ENCODE measurements at regions not wholly inside any gene's neighbourhood (a gene's known extent, or its start where the extent isn't known, plus 50 kb on each side); places are given as distances from the start of the nearest gene placed in this dataset.
A peak's percentile ranks its signal among the peaks of the same experiment; 100 is the strongest.

DNA sequence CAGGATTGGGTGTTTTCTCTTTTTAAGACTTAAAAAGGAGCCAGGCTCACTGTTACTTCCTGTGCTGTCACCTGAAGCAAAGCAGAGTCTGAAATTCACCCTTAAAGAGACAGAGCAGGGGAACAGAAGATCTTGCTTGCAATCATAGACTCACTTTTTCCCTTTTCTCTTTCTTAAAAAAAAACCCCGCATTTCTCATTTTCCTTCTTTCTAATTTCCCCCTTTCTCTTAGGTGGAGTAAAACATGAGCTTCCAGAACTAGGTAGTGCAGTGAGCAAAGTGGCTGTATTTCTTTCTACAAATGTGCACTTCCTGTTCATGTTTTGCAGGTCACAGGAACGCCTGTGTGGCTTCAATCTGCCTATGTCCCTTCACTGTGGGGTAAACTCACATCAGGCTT is 381.2 kb downstream of the LPIN1 start:
- Histone ChIP-seq H3K9me3 (ENCODE audit: control extremely low read depth in 1 of 3, control insufficient read depth in 2 of 3, insufficient read depth in 1 of 3, low read length in 2 of 3) (peaks cover 0 to 4% (median 4%) of the 10 kb centered on the region in 3 donors), H3K27ac (ENCODE audit: low read length in 2 of 2) (peak overlapping the region in 1 of 2 donors; percentile 83), H3K36me3 (replicated peaks in 1 of 2; ENCODE audit: control extremely low read depth in 1 of 2, control insufficient read depth in 1 of 2, extremely low read depth in 1 of 2, insufficient read depth in 2 of 2, low read length in 1 of 2) (no peaks in the 10 kb centered on the region), H2AFZ (ENCODE audit: insufficient read depth, low read depth, low read length, poor library complexity, severe bottlenecking) (peak overlapping the region; percentile 62), H3K27me3 (replicated peaks in 1 of 4; ENCODE audit: control extremely low read depth in 1 of 4, control insufficient read depth in 3 of 4, insufficient read depth in 4 of 4, low read length in 3 of 4) (no peaks in the 10 kb centered on the region), H3K4me3 (ENCODE audit: control extremely low read depth in 1 of 5, extremely low read depth in 1 of 5, insufficient read depth in 1 of 5, low read depth in 2 of 5, low read length in 4 of 5) (peak overlapping the region in 3 of 5 experiments; percentile 21 to 34 (median 23)), H3K4me2 (replicated peaks; ENCODE audit: low read depth, low read length, poor library complexity, severe bottlenecking) (peak overlapping the region; percentile 70), H4K20me1 (ENCODE audit: control insufficient read depth, insufficient read depth, low read length, poor library complexity, severe bottlenecking) (no peaks in the 10 kb centered on the region), H3K9ac (ENCODE audit: low read length) (peak overlapping the region; percentile 24), H3K79me2 (ENCODE audit: control insufficient read depth, insufficient read depth, low read length) (no peaks in the 10 kb centered on the region), H3K4me1 (ENCODE audit: control insufficient read depth in 2 of 2, insufficient read depth in 2 of 2, low read length in 2 of 2) (peaks cover 54 to 59% of the 10 kb centered on the region in 2 donors)
- POLR2A ChIA-PET, result no interaction called here
- ATAC-seq (ENCODE audit: low read depth) (peak; percentile 66), DNase-seq (peak; percentile 38)
- Mint-ChIP-seq H3K27me3 (no peaks in the 10 kb centered on the region), H3K9me3 (ENCODE audit: insufficient read depth) (peaks cover 4% of the 10 kb centered on the region), H3K4me3 (peak overlapping the region; percentile 58), H3K4me1 (peaks cover 8% of the 10 kb centered on the region), H3K27ac (peak overlapping the region; percentile 55)
- intact Hi-C loops (cut with micrococcal nuclease), result loop anchor here (5.0 to 10.0 kb wide), 2 partner anchors 53 to 85 kb away; no protein-coding TSS in a partner anchor
- CTCF ChIA-PET, result interaction anchor here (0.6 kb wide), 1 partner anchor 265 kb away, joined by 4 read pairs; no protein-coding TSS in a partner anchor
- TF ChIP-seq, protein P1, sequence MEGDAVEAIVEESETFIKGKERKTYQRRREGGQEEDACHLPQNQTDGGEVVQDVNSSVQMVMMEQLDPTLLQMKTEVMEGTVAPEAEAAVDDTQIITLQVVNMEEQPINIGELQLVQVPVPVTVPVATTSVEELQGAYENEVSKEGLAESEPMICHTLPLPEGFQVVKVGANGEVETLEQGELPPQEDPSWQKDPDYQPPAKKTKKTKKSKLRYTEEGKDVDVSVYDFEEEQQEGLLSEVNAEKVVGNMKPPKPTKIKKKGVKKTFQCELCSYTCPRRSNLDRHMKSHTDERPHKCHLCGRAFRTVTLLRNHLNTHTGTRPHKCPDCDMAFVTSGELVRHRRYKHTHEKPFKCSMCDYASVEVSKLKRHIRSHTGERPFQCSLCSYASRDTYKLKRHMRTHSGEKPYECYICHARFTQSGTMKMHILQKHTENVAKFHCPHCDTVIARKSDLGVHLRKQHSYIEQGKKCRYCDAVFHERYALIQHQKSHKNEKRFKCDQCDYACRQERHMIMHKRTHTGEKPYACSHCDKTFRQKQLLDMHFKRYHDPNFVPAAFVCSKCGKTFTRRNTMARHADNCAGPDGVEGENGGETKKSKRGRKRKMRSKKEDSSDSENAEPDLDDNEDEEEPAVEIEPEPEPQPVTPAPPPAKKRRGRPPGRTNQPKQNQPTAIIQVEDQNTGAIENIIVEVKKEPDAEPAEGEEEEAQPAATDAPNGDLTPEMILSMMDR (IDR thresholded peaks at IDR 0.05), result no peak
- no peak for TF ChIP-seq EZH2 (IDR thresholded peaks at IDR 0.05; ENCODE audit: borderline replicate concordance, insufficient read depth, low read depth, low read length, poor library complexity, severe bottlenecking)
- 0% methylated on average over 1 of the region's 2 CpGs for WGBS (ENCODE audit: insufficient coverage)

DNA sequence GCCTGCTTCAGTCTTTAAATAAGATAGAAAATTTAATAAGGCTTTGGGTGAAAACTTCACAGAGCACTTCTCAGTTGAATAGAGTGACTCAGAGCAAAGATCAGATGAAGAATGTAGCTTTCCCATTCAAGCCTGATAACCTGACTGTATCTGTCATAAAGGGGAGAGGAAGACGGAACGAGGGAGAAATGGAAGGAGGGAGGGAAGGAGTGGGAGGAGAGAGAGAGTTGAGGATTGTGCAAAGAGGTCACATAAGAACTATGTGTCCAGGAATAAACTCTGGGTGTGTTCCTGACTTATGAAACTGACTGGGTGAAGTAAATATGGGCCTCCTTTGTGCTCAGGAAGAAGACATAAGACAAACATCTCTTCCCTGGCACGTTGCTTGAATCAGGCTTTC is 385.5 kb downstream of the LPIN1 start:
- H3K36me3 ChIP-seq (replicated peaks in 1 of 2; ENCODE audit: control extremely low read depth in 1 of 2, control insufficient read depth in 1 of 2, extremely low read depth in 1 of 2, insufficient read depth in 2 of 2, low read length in 1 of 2), result no peaks in the 10 kb centered on the region
- ATAC-seq (ENCODE audit: low read depth), result no peak
- no peak for DNase-seq
- H3K27me3 ChIP-seq (replicated peaks in 1 of 4; ENCODE audit: control extremely low read depth in 1 of 4, control insufficient read depth in 3 of 4, insufficient read depth in 4 of 4, low read length in 3 of 4), result no peaks in the 10 kb centered on the region
- H3K4me1 ChIP-seq (ENCODE audit: control insufficient read depth in 2 of 2, insufficient read depth in 2 of 2, low read length in 2 of 2), result peaks cover 34 to 42% of the 10 kb centered on the region in 2 donors
- peak overlapping the region in 1 of 2 donors; percentile 66 for H3K27ac ChIP-seq (ENCODE audit: low read length in 2 of 2)
- Mint-ChIP-seq H3K9me3 (ENCODE audit: insufficient read depth) (no peaks in the 10 kb centered on the region), H3K4me1 (no peaks in the 10 kb centered on the region), H3K27me3 (no peaks in the 10 kb centered on the region), H3K27ac (no peak overlapping the region), H3K4me3 (no peak overlapping the region)
- WGBS (ENCODE audit: insufficient coverage), result 97% methylated on average over 3 of the region's 3 CpGs
- intact Hi-C loops (cut with micrococcal nuclease), result no loop called here
- no peak overlapping the region for H3K4me3 ChIP-seq (ENCODE audit: control extremely low read depth in 1 of 5, extremely low read depth in 1 of 5, insufficient read depth in 1 of 5, low read depth in 2 of 5, low read length in 4 of 5)
- ChIA-PET CTCF (no interaction called here), POLR2A (no interaction called here)
- H3K4me2 ChIP-seq (replicated peaks; ENCODE audit: low read depth, low read length, poor library complexity, severe bottlenecking), result no peak overlapping the region
- H3K9me3 ChIP-seq (ENCODE audit: control extremely low read depth in 1 of 3, control insufficient read depth in 2 of 3, insufficient read depth in 1 of 3, low read length in 2 of 3), result peaks cover 0 to 3% (median 1%) of the 10 kb centered on the region in 3 donors
- no peaks in the 10 kb centered on the region for H4K20me1 ChIP-seq (ENCODE audit: control insufficient read depth, insufficient read depth, low read length, poor library complexity, severe bottlenecking)
- H2AFZ ChIP-seq (ENCODE audit: insufficient read depth, low read depth, low read length, poor library complexity, severe bottlenecking), result peak overlapping the region; percentile 37
- no peaks in the 10 kb centered on the region for H3K79me2 ChIP-seq (ENCODE audit: control insufficient read depth, insufficient read depth, low read length)
- no peak overlapping the region for H3K9ac ChIP-seq (ENCODE audit: low read length)
- TF ChIP-seq EZH2 (IDR thresholded peaks at IDR 0.05; ENCODE audit: borderline replicate concordance, insufficient read depth, low read depth, low read length, poor library complexity, severe bottlenecking), result no peak
- TF ChIP-seq, protein P1 (IDR thresholded peaks at IDR 0.05), result no peak

Data from B cell (primary cell).